ENCODE measurements at regions not wholly inside any gene's neighbourhood (a gene's known extent, or its start where the extent isn't known, plus 50 kb on each side); places are given as distances from the start of the nearest gene placed in this dataset.

GRCh38 chr7:35971133-35971891 is 170.5 kb downstream of the SEPTIN7 start:
- TF ChIP-seq CTCF (conservative IDR thresholded peaks at IDR 0.05 in 1 of 2, IDR thresholded peaks at IDR 0.05 in 1 of 2; ENCODE audit: low read depth in 1 of 2, low read length in 2 of 2) (no peak), EZH2 (IDR thresholded peaks at IDR 0.05; ENCODE audit: low read length, missing control alignments) (no peak)
